ENCODE measurements at regions not wholly inside any gene's neighbourhood (a gene's known extent, or its start where the extent isn't known, plus 50 kb on each side); places are given as distances from the start of the nearest gene placed in this dataset.
"Not testable (repeated sequence)": the region's sequence is repeated elsewhere in the genome, so short reads cannot be mapped to it uniquely, and the experiment has no call there.

DNA sequence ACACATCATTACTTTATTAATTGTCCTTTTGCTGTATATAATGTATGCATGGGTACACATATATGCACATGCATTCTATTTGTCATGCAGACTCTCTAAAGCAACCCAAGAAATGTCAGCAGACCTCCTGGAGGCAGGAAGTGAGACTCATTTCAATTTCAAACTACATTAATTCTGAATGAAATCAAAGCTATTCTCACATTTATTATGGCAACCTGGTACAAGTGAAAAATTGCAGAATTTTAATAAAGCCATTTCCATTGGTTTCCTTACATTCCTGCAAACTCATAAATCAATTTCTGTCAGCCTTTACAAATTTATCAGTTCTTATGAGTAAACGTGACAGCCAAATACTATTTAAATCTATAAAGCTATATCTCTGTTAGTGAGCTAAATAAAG is 430.4 kb upstream of the NUDT12 start:
- no peak for DNase-seq

DNA sequence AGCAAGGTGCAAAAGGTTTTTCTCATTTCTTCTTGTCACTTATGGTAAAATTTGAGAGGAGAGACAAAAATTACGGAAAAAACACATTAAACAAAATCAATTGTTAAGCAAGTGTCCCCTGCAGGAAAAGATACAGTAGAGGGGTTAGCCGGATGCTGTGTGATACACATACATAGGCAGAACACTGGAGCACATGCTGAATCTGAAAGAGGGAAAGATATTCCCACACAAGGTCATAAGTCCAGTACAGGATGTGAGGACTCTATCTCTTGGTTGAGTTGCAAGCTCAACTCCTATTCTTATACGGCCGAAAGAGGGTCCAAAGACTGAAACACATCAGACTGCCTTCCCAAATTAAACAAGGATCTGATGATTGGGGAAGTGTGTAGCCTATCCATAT is 427.5 kb upstream of the NUDT12 start:
- no peak for DNase-seq

DNA sequence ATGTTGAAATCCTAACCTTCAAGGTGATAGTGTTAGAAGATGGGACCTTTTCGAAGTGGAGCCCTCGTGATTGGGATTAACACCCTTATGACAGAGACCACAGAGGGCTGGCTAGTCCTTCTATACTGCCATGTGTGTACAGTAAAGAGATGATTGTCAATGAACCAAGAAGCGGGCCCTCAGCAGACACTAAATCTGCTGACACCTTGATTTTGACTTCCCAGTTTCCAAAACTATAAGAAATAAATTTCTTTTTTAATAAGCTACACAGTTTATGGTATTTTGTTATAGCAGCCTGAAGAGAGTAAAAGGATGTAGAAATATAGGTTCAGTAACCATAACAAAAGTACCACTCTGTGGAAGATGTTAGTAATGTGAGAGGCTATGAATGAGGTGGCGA is 419.0 kb upstream of the NUDT12 start:
- DNase-seq: no peak

DNA sequence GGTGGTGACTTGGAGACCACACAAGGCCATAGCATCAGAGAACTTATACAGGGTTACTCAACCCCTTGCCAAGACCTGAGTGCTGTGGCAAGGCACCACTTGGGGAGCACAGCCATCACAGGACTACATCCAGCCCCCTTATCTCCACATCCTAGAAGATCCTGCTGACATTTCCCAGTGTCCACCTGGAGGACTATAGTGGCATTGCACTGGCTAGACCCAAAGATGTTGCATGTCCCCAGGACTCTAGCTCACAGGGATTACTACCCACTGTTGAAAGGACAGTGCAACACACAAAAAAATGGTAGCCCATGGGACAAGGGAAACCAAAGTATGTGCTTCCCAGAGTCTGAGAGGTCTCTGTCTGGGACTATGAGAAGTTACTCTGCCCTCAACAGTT is 411.1 kb upstream of the NUDT12 start:
- peak; percentile 35 for DNase-seq

DNA sequence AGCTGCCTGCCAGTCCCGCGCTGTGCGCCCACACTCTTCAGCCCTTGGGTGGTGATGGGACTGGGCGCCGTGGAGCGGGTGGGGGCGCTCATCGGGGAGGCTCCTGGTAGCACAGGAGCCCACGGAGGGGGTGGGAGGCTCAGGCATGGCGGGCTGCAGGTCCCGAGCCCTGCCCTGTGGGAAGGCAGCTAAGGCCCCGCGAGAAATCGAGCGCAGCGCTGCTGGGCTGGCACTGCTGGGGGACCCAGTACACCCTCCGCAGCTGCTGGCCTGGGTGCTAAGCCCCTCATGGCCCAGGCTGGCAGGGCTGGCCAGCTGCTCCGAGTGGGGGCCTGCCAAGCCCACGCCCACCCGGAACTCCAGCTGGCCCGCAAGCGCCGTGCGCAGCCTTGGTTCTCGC is 403.7 kb upstream of the NUDT12 start:
- DNase-seq: not testable (repeated sequence)

DNA sequence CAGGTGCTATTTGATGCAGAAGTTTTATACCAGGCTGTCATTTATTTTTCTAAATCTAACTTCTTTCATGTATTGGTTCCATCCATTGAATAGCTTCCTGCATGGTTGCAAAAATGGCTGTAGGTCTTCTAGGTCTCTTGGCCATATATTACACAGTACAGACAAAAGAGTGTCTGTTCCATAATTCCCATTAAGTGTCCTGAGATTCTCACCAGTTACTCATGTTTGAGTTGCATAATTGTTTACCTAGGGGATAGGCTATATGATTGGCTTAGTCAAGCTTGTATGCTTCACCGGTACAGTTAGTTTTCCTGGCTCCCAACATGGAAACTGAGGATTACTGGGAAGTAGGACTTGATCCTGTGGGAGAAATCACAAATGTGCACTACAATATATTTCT is 399.4 kb upstream of the NUDT12 start:
- no peak for DNase-seq

DNA sequence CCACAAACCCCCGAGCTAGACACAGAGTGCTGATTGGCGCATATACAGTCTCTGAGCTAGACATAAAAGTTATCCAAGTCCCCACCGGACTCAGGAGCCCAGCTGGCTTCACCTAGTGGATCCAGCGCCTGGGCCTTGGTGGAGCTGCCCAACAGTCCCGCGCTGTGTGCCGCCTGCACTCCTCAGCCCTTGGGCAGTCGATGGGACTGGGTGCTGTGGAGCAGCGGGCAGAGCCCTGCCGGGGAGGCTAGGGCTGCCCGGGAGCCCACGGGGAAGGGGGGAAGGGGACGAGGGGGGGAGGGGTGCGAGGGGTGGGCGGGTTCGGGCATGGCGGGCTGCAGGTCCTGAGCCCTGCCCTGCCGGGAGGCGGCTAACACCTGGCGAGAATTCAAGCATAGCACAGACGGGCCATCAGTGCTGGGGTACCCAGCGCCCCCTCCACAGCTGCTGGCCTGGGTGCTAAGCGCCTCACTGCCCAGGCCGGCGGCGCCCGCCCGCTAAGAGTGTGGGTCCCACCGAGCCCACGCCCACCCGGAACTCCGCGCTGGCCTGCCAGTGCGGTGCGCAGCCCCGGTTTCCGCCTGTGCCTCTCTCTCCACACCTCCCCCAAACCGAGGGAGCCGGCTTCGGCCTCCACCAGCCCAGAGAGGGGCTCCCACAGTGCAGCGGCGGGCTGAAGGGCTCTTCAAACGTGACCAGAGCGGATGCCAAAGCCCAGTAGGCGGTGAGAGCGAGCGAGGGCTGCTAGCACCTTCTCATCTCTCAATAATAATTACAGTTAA is 391.2 kb upstream of the NUDT12 start:
- no peak for DNase-seq

DNA sequence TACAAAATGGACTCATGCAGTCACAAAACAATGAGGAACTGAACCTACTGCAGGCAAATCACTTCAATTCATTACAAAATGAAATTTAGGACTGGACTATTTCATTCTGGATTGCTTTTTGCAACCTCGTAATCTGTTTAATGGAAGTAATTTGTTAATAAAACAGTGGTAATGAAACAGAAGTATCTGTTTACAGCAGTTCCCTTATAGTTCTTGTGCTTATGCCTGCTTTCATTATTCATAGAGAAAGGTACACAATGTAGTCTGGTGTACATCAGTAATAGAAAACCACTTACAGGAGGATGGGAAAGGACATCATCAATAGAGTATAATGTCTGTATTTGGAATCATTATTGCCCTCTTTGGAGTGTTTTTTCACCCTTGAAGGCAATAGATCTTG is 389.2 kb upstream of the NUDT12 start:
- no peak for DNase-seq

DNA sequence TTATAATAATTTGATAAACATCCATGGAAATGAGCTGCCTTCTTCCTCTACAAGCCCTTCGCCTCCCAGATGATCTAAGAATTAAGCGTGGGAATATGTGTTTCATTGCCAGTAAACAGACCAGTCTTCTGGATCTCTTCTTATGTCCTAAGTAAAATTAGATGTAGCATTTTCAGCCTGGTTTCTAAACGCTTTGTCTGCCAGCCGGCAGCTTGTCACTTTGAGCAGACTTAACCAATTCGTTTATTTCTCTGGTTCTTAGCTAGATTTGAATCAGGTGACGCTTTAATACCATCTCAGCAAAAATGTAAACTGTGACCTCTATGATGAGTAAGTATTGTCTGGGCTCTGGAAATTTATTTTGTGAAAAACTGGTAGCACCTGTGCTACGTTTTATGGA is 380.6 kb upstream of the NUDT12 start:
- DNase-seq: no peak

DNA sequence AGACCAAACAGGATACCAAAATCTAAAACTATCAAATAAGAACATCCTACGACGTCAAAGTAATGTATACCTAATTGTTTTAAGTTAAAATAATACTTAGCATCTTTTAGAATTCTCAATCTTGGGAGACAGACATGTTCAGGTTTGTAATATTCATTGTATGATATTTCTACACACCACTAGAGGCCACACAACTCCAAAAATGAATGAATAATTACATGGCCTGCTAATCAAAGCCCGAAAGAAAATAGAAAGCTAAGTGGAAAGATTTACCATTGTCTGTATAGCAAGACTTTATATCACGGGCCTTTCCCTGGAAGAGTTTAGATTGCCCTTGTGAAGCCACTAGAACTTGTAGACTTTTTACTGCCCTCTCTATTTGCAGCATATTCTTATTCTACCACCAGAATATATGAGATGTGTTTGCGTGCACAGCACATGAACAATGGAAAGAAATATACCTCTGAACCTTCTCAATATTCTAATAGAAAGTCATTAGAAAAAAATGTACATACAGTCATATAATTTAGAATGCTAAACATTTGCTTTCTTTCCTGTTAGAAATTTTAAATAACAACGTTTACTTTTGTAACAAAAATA is 380.1 kb upstream of the NUDT12 start:
- peak; percentile 21 for DNase-seq

DNA sequence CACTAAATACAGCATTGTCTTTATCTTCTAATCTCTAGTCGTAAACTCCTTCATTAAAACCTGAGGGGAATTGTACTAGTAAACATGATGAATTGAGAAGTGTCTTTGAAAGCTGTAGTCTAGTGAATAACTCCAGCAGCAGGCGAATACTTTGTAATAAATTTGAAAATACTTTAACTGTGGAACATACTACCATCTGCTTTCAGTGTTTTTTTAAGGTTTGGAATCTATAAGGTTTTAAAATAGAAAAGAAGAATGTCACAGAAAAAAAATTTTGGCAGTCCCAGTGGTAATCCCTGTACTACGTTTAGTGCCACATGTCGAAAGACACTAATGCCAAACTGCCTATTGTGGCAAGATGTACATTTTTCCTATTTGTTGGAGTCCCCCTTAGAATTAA is 379.0 kb upstream of the NUDT12 start:
- DNase-seq: no peak

DNA sequence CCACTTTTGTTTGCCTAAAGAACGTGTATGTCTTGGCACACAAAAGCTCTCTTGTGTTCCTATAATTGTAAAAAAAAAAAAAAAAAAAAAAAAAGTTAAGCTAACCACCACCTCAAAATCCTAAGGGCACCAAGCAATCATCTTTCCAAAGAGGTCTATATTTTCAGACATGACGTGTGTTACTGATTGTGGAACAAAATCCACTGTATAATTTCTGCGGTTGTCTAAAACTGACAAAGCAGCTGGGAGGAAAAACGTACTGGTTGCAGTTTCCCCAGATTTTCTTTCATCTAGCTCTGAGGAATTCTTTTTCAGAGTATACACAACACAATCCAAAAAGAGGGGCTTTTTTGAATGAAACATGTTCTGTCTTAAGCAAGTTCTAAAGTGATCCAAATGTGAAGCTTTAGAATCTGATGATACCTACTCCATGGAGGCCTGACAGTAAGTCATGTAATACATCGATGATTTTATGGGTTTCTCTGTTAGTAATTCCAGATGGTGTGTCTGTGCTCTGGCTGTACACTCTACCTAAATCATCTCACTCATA is 375.6 kb upstream of the NUDT12 start:
- DNase-seq: no peak

DNA sequence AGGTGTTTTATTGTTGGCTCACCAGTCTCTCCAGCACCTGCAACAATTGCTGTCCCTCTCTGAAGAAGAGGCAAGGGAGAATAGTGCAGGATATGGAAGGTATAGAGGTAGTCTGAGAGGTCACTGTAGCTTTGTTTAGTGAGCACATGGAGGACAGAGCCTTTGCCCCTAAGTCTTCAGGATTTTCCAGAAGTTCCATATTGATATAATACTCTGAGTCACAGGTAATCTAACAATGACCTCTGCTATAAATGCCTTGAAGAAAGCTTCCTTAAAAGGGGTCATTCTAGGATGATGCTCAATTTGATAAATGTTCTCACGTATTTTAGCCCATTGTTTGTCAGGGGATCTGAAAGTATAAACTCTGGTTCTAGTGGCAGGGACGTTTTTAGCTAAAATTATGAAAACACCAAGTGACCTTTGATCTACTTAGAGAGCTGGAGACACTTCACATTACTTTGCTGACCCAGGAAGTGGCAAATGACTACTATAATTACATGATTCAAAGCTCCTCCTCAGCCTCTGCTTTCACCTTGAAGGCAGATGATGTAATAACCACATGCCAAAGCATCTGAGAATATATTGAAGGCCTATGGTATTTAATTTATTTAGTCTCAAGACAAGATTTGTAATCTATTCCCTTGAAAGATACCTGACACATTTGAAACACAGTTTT is 366.9 kb upstream of the NUDT12 start:
- peak; percentile 58 for DNase-seq

DNA sequence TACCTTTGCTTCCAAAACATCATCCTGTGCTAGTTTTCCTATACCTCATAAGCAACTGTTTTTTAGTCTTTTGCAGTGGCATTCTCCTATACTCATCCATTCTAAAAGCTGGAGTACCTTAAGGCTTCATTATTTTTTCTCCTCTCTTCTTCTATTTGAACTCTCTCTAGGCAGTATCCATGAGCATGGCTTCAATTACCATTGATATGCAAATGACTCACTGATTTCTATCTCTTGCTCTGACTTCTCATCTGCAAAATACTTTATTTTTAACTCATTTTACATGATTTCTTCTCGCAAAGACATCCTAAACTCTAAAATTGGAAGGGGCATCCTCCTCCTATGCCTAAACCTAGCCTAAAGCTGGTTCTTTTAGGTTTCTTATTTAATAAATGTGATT is 365.1 kb upstream of the NUDT12 start:
- DNase-seq: no peak

DNA sequence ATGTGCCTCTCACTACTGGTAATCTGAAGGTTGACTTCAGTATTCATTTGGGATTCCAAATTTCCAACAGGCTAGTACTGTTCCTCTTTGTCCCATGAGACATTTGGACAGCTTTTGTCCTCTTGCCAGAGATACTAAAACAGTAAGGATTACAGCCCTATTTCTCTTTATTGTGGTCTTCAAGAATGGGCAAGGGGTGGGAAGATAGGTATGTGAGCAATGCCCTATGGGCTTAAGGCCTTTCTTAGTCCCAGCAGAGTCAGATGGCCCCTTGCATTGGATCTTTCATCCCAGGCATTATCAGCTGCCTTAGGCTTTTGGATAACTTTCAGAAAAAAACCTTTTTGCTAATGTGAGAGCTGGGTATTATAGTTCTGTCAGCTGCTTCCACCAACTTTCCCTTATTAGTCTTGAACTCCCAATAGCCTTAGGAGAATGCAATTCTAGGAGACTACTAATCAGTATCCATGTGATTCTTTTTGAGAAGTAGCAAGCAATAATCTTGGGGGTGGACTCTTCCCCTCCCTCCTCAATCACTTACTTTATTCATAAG is 361.1 kb upstream of the NUDT12 start:
- no peak for DNase-seq

DNA sequence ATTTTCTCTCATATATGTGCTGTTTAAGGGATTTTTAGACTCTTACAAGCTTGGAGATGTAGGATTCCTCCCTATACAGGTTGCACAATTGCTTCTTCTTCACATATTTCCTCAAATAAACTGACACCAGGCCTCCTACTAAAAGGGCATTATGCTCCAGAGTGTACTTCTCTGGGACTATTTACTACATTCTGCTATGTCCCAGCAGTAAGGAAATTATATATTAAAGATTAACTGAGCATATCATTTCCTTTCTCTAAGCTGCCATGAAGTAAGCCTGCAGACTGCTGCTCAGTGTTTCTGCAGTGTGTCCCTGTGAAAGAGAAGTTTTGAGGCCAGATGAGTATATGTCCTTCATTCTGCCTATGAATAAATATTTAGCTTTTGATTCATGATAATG is 356.9 kb upstream of the NUDT12 start:
- DNase-seq: no peak

DNA sequence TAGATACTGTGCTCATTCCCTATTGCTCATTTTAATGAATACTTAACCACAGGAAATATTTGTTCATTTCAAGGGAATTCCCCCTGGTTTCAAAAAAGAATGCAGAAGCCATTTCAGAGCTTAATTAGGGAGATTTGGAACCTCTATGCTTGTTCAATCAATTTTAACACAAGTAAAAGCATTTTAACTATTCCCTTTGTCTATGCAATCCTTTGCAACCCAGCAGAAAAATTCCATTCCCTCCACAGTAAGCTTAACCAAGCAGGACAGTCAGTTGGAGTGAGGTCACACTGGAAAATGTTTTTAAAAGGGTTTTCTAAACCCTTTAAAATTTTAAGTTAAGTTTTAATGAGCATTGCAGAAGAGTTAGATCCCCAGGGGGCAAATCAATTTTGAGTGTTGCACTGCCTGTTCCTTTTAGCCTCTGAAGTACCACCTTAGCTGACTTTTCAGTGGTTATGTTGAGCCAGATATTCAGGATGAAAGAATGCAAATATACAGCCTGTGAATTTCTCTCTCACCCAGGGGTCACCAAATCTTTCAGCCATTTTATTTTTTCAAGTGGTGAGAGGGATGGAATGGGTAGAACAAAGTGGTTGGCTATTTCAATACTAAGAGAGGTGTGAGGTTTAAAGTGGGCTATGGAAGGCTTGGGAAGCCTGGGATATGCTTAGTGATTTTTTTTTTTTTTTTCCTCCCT is 356.2 kb upstream of the NUDT12 start:
- no peak for DNase-seq

DNA sequence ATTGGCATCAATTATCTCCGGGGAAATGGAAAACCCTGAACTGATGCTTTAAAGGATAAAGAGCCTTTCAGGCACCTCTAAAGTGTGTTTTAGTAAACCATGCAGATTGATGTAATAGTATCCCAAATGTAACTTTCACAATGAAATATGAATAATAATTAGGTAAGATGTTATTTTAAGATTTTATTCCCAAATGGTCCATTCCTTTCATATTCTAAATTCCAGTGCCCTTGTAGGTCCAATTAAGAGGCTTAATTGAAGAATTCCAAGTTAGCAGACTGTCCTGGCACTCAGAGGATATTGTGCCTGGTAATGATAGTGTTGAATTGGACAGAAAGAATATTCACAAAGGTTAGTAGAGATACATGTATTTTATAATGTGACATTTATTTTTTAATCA is 352.5 kb upstream of the NUDT12 start:
- no peak for DNase-seq

DNA sequence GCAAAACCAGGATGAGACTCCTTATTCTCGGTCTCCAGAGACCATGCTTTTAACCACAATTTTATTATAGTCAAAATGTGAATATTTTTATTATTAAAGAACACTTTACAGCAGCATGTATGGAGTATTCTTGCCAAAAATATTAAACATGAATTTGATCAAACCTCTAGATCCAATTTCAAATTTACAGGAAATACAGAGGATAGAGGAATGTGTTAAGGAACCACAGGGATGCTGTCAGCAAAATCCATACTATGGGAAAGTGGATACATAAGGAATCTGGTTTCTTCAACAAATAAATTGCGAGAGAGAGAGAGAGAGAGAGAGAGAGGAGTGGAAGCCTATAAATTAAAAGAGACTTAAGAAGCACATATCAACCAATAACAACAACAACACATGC is 348.2 kb upstream of the NUDT12 start:
- DNase-seq: no peak

DNA sequence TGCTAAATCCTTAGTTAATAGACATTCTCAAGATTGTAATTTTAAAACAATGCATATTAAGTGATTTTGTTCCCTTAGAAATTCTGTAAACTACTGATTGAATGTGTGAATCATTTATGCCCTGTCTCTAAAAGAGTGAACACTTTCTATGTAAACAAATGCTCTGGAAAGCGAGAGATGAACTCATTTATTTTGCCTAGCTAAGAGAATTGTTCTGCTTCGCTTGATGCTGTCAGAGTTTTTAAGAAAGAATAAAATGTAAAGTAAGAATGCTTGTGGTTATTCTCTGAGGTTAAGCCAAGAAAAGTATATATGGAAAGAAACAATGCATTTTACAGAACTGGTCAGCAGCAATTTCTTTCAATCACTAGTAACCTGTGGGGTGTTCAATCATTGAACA is 347.4 kb upstream of the NUDT12 start:
- DNase-seq: no peak

DNA sequence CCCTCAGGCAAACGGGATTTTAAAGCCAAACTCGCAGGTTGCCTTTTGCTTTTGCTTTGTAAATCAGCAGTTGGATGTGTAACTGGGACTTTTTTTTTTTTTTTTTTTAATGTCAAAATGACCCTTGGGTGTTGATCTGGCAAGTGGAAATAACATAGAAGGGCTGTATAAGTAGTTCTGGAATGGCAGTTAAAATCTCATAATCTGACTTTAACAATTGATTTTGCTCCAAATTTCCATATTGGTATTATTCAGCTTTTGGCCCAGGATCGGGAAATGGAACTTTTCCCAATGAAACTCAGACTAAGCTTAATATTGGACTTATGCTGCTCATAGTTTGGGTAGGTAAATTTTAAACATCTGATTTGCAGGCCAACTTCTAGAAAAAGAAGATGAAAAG is 346.8 kb upstream of the NUDT12 start:
- no peak for DNase-seq

DNA sequence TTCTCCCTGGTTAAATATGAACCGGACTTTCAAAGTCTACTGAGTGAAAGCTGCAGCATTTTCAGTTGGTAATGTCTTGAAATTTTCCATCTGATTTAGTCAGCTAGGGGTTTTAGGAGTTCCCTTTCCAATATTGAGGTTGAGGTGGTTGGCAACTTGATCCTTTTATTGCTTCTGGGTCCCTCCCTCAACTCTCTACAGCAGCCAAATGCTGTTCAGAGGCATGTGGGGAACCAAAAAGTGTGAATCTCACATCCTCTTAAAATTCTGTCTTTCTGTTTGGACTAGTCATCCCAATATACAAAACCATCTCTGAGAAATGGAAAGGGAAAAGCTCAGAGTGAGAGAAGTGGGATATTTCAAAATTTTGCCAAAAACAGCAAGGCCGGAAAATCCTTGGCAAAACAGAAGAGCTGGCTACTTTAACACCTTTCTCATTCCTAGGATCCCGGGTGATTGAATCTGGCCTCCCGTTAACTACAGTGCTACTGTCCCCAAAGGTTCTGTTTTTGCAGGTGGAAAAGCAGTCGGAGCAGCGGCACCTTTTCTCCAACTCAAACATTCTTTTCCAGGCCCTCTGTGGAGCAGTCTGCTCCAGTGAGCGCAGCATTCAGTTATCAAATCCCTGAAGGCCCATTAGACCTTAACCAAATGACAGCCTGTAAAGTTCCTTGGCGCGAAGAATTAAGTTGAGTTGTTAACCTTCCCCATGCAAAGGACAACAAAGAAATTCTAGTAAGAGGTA is 345.9 kb upstream of the NUDT12 start:
- no peak for DNase-seq

Data from DMS53 (cell line).